K562 (cell line): ENCODE measurements at regions not wholly inside any gene's neighbourhood (a gene's known extent, or its start where the extent isn't known, plus 50 kb on each side); places are given as distances from the start of the nearest gene placed in this dataset.

ENCODE experiments used
- ATAC-seq: fragments of 200-7000 bp; cut with Tn5 transposase; 3 replicates; pipeline ENCODE4 v1.9.1; 2020; ENCODE audit warnings: moderate library complexity
- BruUV-seq: library from RNA; stranded (reverse); fragments of 400-500 nt; replicated peaks from 2 replicates; lab custom pipeline; 2021; lab: Mats Ljungman, UMichigan
- CTCF ChIA-PET: fragments of 300-600 bp; formaldehyde crosslinking; extraction: SDS; loops from one replicate; lab custom pipeline; 2021; ENCODE audit warnings: low intra/inter-chr PET ratio; lab: Yijun Ruan, JAX
- POLR2A ChIA-PET: fragments of 300-600, 350-650 bp; sonication (Branson Sonifier 250); formaldehyde crosslinking; extraction: SDS; loops from one replicate; lab custom pipeline; 2021; ENCODE audit warnings: antibody characterized with exemption, inconsistent platforms; lab: Yijun Ruan, JAX
- DNase-seq, 4 experiments: peaks; one replicate each; pipeline versions ENCODE4 v3.0.0 to v3.0.0-alpha.2; 2011 to 2018; ENCODE audit warnings: low spot score in 3 of 4, mixed read lengths in 3 of 4; ENCODE audit errors: extremely low read depth in 1 of 4
- FAIRE-seq: peaks from 2 replicates; lab custom pipeline; 2011; peaks lifted over from hg19 to GRCh38; lab: Jason Lieb, UNC
- H2AFZ ChIP-seq: 2 replicates; pipeline ENCODE4 v1.6.0; 2011; ENCODE audit warnings: low read depth, low read length, control low read depth, inconsistent platforms
- H3K27ac ChIP-seq: fragments of 200-600 bp; 3 replicates; pipeline ENCODE4 v1.8.0; 2011; ENCODE audit warnings: low read depth, mild to moderate bottlenecking, control low read depth, inconsistent platforms, low read length, moderate library complexity, mixed read lengths; ENCODE audit errors: extremely low read depth
- H3K27me3 ChIP-seq, 2 experiments: fragments of 300-600 bp in 1 of 2; 2 replicates in 1 of 2; 3 replicates in 1 of 2; pipeline versions ENCODE4 v1.6.0 to v1.8.0; 2011; ENCODE audit warnings: inconsistent platforms in 2 of 2, low read length in 2 of 2, mild to moderate bottlenecking in 1 of 2, mixed read lengths in 1 of 2, moderate library complexity in 1 of 2; ENCODE audit not compliant: control insufficient read depth in 2 of 2, insufficient read depth in 2 of 2
- H3K36me3 ChIP-seq: fragments of 300-600 bp; 3 replicates; pipeline ENCODE4 v1.8.0; 2011; ENCODE audit warnings: mild to moderate bottlenecking, low read length, inconsistent platforms; ENCODE audit not compliant: control insufficient read depth, insufficient read depth
- H3K4me1 ChIP-seq, 2 experiments: fragments of 200-600 bp in 1 of 2; replicated peaks in 1 of 2; 2 replicates in 1 of 2; 3 replicates in 1 of 2; pipeline versions ENCODE4 v1.5.1 to v1.8.0; 2011; ENCODE audit warnings: inconsistent platforms in 2 of 2, low read length in 2 of 2, mild to moderate bottlenecking in 1 of 2, mixed read lengths in 1 of 2, moderate library complexity in 1 of 2; ENCODE audit not compliant: control insufficient read depth in 2 of 2, insufficient read depth in 2 of 2
- H3K4me2 ChIP-seq: 2 replicates; pipeline ENCODE4 v1.6.1; 2011; ENCODE audit warnings: low read length, control low read depth, inconsistent platforms, mixed read lengths; ENCODE audit not compliant: insufficient read depth
- H3K4me3 ChIP-seq: fragments of 200-600 bp; sonication (generic), shearing (Covaris generic); 2 replicates; pipeline ENCODE4 v1.5.1; 2016; ENCODE audit warnings: control low read depth, inconsistent platforms
- H3K79me2 ChIP-seq: fragments of 200-600 bp; 3 replicates; pipeline ENCODE4 v1.8.0; 2011; ENCODE audit warnings: low read length, inconsistent platforms; ENCODE audit not compliant: control insufficient read depth, insufficient read depth
- H3K9ac ChIP-seq, 2 experiments: 2 replicates each; pipeline versions ENCODE4 v1.6.0 to v1.6.1; 2011; ENCODE audit warnings: low read depth in 2 of 2, low read length in 2 of 2, control low read depth in 1 of 2, inconsistent platforms in 1 of 2, mild to moderate bottlenecking in 1 of 2, mixed read lengths in 1 of 2; ENCODE audit not compliant: insufficient read depth in 1 of 2
- H3K9me1 ChIP-seq: one replicate; pipeline ENCODE4 v1.6.0; 2011; ENCODE audit warnings: inconsistent platforms, mild to moderate bottlenecking, low read length, moderate library complexity; ENCODE audit not compliant: control insufficient read depth, insufficient read depth
- H3K9me3 ChIP-seq: replicated peaks from 2 replicates; pipeline ENCODE4 v1.5.1; 2011; ENCODE audit warnings: low read depth, low read length, inconsistent platforms; ENCODE audit not compliant: control insufficient read depth, insufficient read depth
- H4K20me1 ChIP-seq: replicated peaks from 2 replicates; pipeline ENCODE4 v1.6.1; 2011; ENCODE audit warnings: low read length, inconsistent platforms, mixed read lengths; ENCODE audit not compliant: control insufficient read depth, insufficient read depth
- ARID3B ChIP-seq: fragments of 250-450 bp; sonication (Bioruptor Pico); IDR thresholded peaks from 2 replicates; pipeline ENCODE4 v1.4.0; 2020; ENCODE audit warnings: borderline replicate concordance
- BRF2 ChIP-seq: IDR thresholded peaks from 3 replicates; pipeline ENCODE4 v1.6.1; 2011; ENCODE audit warnings: borderline replicate concordance, mild to moderate bottlenecking; ENCODE audit not compliant: insufficient read length, insufficient read depth
- CHCHD3 ChIP-seq: fragments of 250-450 bp; sonication (Bioruptor Pico); IDR thresholded peaks from 2 replicates; pipeline ENCODE4 v2.1.2; 2022; ENCODE audit warnings: mild to moderate bottlenecking
- HDAC8 ChIP-seq: fragments of 450-650 bp; IDR thresholded peaks from 2 replicates; pipeline ENCODE4 v1.6.1; 2016; ENCODE audit warnings: mild to moderate bottlenecking, missing genetic modification characterization, moderate library complexity, missing compliant biosample characterization
- MXD1 ChIP-seq: fragments of 250-450 bp; sonication (Bioruptor Pico); IDR thresholded peaks from 2 replicates; pipeline ENCODE4 v1.8.0; 2021; ENCODE audit warnings: borderline replicate concordance, mild to moderate bottlenecking, moderate library complexity; ENCODE audit not compliant: poor library complexity, severe bottlenecking
- NCOR1 ChIP-seq: fragments of 450-650 bp; IDR thresholded peaks from 2 replicates; pipeline ENCODE4 v1.6.1; 2016; ENCODE audit warnings: mild to moderate bottlenecking, moderate library complexity
- PHF21A ChIP-seq: fragments of 450-650 bp; IDR thresholded peaks from 2 replicates; pipeline ENCODE4 v1.6.1; 2017; ENCODE audit warnings: low read depth, borderline replicate concordance
- PTRF ChIP-seq: fragments of 450-650 bp; IDR thresholded peaks from 2 replicates; pipeline ENCODE4 v1.6.1; 2016; ENCODE audit warnings: mild to moderate bottlenecking, missing genetic modification characterization, missing compliant biosample characterization
- TFE3 ChIP-seq: fragments of 450-650 bp; formaldehyde crosslinking; IDR thresholded peaks from 2 replicates; pipeline ENCODE4 v1.4.0; 2020; ENCODE audit warnings: mild to moderate bottlenecking, mixed read lengths
- ZEB2 ChIP-seq: fragments of 450-650 bp; IDR thresholded peaks from 2 replicates; pipeline ENCODE4 v1.6.1; 2016
- ZNF174 ChIP-seq: fragments of 250-450 bp; sonication (Bioruptor Pico); IDR thresholded peaks from 2 replicates; pipeline ENCODE4 v1.4.0; 2020; ENCODE audit warnings: mild to moderate bottlenecking
- ZNF347 ChIP-seq: fragments of 450-650 bp; formaldehyde crosslinking; IDR thresholded peaks from 2 replicates; pipeline ENCODE4 v1.4.0; 2020; ENCODE audit warnings: low read depth, mild to moderate bottlenecking, moderate library complexity
- WGBS: fragments of 100-300 bp; shearing (Covaris generic); methylation state at CpG from one replicate; pipeline ENCODE4 v1.1.6; 2016; ENCODE audit warnings: low coverage, mixed read lengths; ENCODE audit not compliant: insufficient coverage; ENCODE audit errors: missing lambda C conversion rate; 5-methylcytosine and 5-hydroxymethylcytosine counted together
- in situ Hi-C: fragments of 300-500 bp; cut with MboI; formaldehyde crosslinking; loops from 4 replicates; pipeline ENCODE4 v1.15.0; 2018; ENCODE audit warnings: inconsistent platforms, mixed read lengths
- intact Hi-C: fragments of 100-400 bp; cut with micrococcal nuclease; formaldehyde crosslinking; loops from 2 replicates; pipeline ENCODE4 v1.14.2; 2022

- no peak overlapping the region for H3K9ac ChIP-seq
- no peaks in the 10 kb centered on the region for H3K9me3 ChIP-seq
- no TSS peak for BruUV-seq
- FAIRE-seq = no peak
- ChIA-PET CTCF (no interaction called here), POLR2A (interaction anchor here (0.8 kb wide), 1 partner anchor 166 kb away, joined by 3 read pairs; no protein-coding TSS in a partner anchor)
- H3K27ac ChIP-seq = no peak overlapping the region
- peaks cover 0 to 8% of the 10 kb centered on the region in 2 experiments; a peak in 2 of 5 replicates for H3K27me3 ChIP-seq
- H4K20me1 ChIP-seq = no peaks in the 10 kb centered on the region
- no peak overlapping the region for H3K4me2 ChIP-seq
- intact Hi-C loops (no loop called here), in situ Hi-C loops (no loop called here)
- H3K4me1 ChIP-seq = no peaks in the 10 kb centered on the region
- no peak for ATAC-seq
- no peak overlapping the region for H2AFZ ChIP-seq
- H3K36me3 ChIP-seq = no peaks in the 10 kb centered on the region
- no peak for TF ChIP-seq BRF2
- TF ChIP-seq NCOR1 = no peak
- no peak for TF ChIP-seq HDAC8 (tag)
- no peak for TF ChIP-seq ZEB2
- TF ChIP-seq PTRF = no peak
- no peak for TF ChIP-seq CHCHD3 (CRISPR knock-in tag)
- TF ChIP-seq MXD1 (CRISPR knock-in tag) = no peak
- no peak for TF ChIP-seq ZNF174 (CRISPR knock-in tag)
- no peak for TF ChIP-seq ARID3B (CRISPR knock-in tag)
- TF ChIP-seq ZNF347 (CRISPR knock-in tag) = no peak
- TF ChIP-seq PHF21A = no peak
- TF ChIP-seq TFE3 (CRISPR knock-in tag) = no peak
- H3K4me3 ChIP-seq = no peak overlapping the region
- WGBS = 0% methylated on average over 1 of the region's 1 CpG
- no peaks in the 10 kb centered on the region for H3K9me1 ChIP-seq
- DNase-seq = no peak
- H3K79me2 ChIP-seq = no peaks in the 10 kb centered on the region
Observed at GRCh38 chr15:29528276-29528675, 258.7 kb upstream of the NSMCE3 start.
